OCI-LY3 (cell line): ENCODE measurements at regions not wholly inside any gene's neighbourhood (a gene's known extent, or its start where the extent isn't known, plus 50 kb on each side); places are given as distances from the start of the nearest gene placed in this dataset.

Source experiments
- EZH2phosphoT487 ChIP-seq: fragments of 200-600 bp; shearing (Covaris generic); IDR thresholded peaks from 2 replicates; pipeline ENCODE4 v1.6.1; 2018; ENCODE audit warnings: antibody characterized with exemption, mixed run types, low read depth
- TF ChIP-seq, protein P1 (sequence below): fragments of 200-600, 300-600 bp; sonication (generic); IDR thresholded peaks from 2 replicates; pipeline ENCODE4 v1.5.1; 2014; ENCODE audit warnings: antibody characterized with exemption, low read length, low read depth

DNA sequence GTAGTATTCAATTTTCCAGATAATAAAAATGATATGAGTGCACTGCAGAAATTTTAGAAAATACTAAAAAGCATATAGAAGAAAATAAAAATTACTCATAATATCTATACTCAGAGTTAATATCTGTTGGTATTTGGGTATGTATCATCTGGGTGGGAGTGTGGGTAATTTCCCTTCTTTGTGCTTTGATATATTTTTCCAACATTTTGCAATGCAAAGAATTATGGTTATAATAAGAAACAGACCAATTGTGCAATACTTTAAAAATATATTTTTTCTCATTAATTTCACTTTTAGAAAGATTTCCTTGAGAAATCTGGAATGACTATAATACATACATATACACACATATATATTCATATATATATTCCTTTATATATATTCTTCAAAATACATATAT is 665.7 kb downstream of the ADGRL2 start:
- TF ChIP-seq, protein P1, sequence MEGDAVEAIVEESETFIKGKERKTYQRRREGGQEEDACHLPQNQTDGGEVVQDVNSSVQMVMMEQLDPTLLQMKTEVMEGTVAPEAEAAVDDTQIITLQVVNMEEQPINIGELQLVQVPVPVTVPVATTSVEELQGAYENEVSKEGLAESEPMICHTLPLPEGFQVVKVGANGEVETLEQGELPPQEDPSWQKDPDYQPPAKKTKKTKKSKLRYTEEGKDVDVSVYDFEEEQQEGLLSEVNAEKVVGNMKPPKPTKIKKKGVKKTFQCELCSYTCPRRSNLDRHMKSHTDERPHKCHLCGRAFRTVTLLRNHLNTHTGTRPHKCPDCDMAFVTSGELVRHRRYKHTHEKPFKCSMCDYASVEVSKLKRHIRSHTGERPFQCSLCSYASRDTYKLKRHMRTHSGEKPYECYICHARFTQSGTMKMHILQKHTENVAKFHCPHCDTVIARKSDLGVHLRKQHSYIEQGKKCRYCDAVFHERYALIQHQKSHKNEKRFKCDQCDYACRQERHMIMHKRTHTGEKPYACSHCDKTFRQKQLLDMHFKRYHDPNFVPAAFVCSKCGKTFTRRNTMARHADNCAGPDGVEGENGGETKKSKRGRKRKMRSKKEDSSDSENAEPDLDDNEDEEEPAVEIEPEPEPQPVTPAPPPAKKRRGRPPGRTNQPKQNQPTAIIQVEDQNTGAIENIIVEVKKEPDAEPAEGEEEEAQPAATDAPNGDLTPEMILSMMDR = no peak
- no peak for TF ChIP-seq EZH2phosphoT487
